ENCODE measurements at regions not wholly inside any gene's neighbourhood (a gene's known extent, or its start where the extent isn't known, plus 50 kb on each side); places are given as distances from the start of the nearest gene placed in this dataset.

DNA sequence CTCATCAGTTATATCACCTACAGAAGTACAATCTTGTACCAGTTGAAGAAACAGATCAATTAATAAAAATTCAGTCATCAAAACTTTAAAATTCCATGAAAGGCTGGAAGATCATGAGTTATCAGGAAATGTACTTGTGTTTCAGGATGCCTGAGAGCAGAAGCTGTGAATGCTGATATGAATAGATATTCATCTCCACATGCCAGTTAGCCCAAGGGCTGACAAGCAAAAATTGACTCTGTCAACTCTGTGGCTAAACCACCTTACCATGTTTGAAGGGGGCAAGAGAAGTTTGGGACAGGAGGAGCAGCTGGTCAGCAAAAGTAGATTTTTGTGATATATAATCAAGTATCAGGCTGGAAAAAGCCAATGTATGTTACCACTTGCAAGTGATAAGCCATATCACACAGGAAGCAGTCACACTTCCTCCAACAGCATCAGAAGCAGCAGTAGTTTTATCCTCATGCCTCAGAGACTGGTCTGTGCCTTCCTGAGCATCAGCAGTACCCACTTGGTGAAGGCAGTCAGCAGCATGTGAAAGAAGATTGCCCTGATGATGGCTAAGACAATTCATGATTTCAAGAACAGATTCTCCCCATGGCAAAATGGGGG is 328.2 kb upstream of the CNTNAP5 start:
- no peaks in the 10 kb centered on the region for H3K9me3 ChIP-seq
- H3K27ac ChIP-seq = no peak overlapping the region
- H3K27me3 ChIP-seq = no peaks in the 10 kb centered on the region
- H3K4me3 ChIP-seq = no peak overlapping the region
- H3K4me1 ChIP-seq = no peaks in the 10 kb centered on the region
- no peaks in the 10 kb centered on the region for H3K36me3 ChIP-seq
- DNase-seq = no peak
- intact Hi-C loops (cut with DNase I; ENCODE audit: low total_unique reads) = no loop called here
- TF ChIP-seq, protein P1, sequence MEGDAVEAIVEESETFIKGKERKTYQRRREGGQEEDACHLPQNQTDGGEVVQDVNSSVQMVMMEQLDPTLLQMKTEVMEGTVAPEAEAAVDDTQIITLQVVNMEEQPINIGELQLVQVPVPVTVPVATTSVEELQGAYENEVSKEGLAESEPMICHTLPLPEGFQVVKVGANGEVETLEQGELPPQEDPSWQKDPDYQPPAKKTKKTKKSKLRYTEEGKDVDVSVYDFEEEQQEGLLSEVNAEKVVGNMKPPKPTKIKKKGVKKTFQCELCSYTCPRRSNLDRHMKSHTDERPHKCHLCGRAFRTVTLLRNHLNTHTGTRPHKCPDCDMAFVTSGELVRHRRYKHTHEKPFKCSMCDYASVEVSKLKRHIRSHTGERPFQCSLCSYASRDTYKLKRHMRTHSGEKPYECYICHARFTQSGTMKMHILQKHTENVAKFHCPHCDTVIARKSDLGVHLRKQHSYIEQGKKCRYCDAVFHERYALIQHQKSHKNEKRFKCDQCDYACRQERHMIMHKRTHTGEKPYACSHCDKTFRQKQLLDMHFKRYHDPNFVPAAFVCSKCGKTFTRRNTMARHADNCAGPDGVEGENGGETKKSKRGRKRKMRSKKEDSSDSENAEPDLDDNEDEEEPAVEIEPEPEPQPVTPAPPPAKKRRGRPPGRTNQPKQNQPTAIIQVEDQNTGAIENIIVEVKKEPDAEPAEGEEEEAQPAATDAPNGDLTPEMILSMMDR (IDR thresholded peaks at IDR 0.05) = no peak

DNA sequence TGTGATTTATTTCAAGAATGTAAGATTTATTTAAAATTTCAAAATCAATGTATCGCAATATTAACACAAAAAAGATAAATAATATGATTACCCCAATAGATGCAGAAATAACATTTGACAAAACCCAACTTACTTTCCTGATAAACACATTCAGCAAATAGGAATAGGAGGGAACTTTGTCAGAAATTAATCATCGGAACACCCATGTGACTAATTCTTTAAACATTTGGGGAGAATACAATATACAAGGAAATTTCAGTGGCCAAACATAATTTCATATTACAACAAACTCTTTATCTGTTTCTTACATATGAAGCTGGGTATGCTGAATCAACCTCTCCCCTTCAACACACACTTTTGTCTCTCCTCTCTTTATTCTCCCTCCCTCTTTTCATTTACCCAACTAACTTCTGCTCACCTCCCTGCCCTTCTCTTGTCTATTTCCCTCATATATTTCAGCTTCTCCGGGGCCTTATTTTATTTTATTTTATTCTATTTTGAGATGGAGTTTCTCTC is 309.6 kb upstream of the CNTNAP5 start:
- TF ChIP-seq, protein P1 (IDR thresholded peaks at IDR 0.05) = no peak
- DNase-seq = no peak

DNA sequence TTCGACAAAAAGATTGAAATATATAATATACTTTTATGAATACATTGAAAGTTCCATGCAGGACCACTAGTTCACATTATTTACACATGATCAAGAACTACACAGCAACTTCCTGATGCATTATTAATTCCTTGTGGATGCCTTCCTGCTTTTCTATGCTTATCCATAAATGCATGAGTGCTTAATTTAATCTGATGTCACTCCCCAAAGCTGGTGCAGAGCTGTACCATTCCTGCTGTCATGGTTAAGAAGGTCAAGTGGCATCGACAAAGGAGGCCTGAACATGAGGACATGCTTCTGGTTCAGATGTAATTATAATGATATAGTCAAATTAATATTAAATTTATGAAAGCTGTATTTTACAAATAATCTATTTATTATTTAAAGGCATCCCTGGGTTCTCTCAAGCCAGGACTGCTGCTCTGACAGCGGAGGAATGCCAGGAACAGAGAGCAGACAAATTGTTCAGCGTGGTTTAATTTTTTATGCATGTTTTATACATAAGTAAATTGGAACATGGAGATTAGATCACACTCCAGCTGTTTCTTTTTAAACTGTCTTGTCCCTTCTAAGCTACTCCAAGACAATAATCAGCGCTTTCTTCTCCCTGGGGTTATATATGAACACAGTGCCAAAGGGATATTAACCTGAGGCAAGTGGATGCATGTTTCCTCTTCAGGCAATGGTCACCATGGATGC is 307.3 kb upstream of the CNTNAP5 start:
- peaks cover 0 to 3% (median 0%) of the 10 kb centered on the region in 3 donors for H3K9me3 ChIP-seq
- H3K27me3 ChIP-seq = no peaks in the 10 kb centered on the region
- DNase-seq = no peak
- no peak overlapping the region for H3K4me3 ChIP-seq
- H3K27ac ChIP-seq = no peak overlapping the region
- H3K4me1 ChIP-seq = no peaks in the 10 kb centered on the region
- intact Hi-C loops (cut with DNase I; ENCODE audit: low total_unique reads) = no loop called here
- TF ChIP-seq, protein P1 (IDR thresholded peaks at IDR 0.05) = no peak
- no peaks in the 10 kb centered on the region for H3K36me3 ChIP-seq

More for the DNA sequence above, 309.6 kb upstream of the CNTNAP5 start:
- intact Hi-C loops (cut with DNase I; ENCODE audit: low total_unique reads) = no loop called here
- Histone ChIP-seq H3K9me3 (peaks cover 0 to 3% (median 0%) of the 10 kb centered on the region in 3 donors), H3K36me3 (no peaks in the 10 kb centered on the region), H3K27ac (no peak overlapping the region), H3K27me3 (no peaks in the 10 kb centered on the region), H3K4me1 (no peaks in the 10 kb centered on the region), H3K4me3 (no peak overlapping the region)

DNA sequence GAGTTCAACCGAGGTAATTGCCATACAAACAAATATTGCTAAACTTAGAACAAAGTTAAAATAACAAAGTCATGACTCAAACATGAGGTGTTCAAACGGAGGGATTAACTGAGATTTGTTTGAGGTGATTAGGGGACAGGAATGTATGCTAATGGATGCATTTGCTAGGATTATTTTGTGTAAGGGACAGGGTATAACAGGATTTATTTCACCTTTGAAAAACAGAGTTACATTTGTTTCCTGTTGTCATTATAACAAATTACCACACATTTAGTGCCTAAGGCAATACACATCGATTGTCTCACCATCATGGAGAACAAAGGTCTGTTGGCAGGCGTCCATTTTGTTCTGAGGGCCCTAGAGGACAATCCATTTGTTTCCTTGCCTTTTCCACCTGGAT is 304.3 kb upstream of the CNTNAP5 start:
- TF ChIP-seq, protein P1 (IDR thresholded peaks at IDR 0.05) = no peak
- intact Hi-C loops (cut with DNase I; ENCODE audit: low total_unique reads) = no loop called here
- Histone ChIP-seq H3K27me3 (no peaks in the 10 kb centered on the region), H3K9me3 (no peaks in the 10 kb centered on the region), H3K27ac (no peak overlapping the region), H3K36me3 (no peaks in the 10 kb centered on the region), H3K4me3 (no peak overlapping the region), H3K4me1 (no peaks in the 10 kb centered on the region)
- no peak for DNase-seq

DNA sequence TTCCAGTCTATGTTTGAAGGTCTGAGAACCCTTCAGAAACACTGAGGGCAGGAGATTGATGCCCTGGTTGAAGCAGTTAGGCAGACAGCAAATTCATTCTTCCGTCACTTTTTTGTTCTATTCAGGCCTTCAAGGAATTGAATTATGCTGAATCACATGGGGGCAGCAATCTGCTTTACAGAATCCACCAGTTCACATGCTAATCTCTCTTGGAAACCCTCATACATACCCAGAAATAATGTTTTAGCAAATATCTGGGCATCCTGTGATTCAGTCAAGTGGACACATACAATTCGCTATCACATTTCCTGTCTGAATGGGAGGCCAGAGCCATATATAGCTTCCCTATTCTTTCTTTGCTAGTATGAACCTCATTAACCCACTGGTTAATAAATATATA is 301.4 kb upstream of the CNTNAP5 start:
- Histone ChIP-seq H3K36me3 (no peaks in the 10 kb centered on the region), H3K4me3 (no peak overlapping the region), H3K27me3 (no peaks in the 10 kb centered on the region), H3K9me3 (no peaks in the 10 kb centered on the region), H3K27ac (no peak overlapping the region), H3K4me1 (no peaks in the 10 kb centered on the region)
- intact Hi-C loops (cut with DNase I; ENCODE audit: low total_unique reads) = no loop called here
- DNase-seq = no peak
- TF ChIP-seq, protein P1 (IDR thresholded peaks at IDR 0.05) = no peak

Measured in tibial artery (tissue), 4 donors.